H1 (cell line): ENCODE measurements at regions not wholly inside any gene's neighbourhood (a gene's known extent, or its start where the extent isn't known, plus 50 kb on each side); places are given as distances from the start of the nearest gene placed in this dataset.

Source experiments
- CTCF ChIA-PET: fragments of 300-600 bp; sonication (Branson Sonifier 250); formaldehyde crosslinking; loops from one replicate; lab custom pipeline; 2021; ENCODE audit not compliant: partially characterized antibody; lab: Charles Lee
- POLR2A ChIA-PET: fragments of 300-600 bp; sonication (Branson Sonifier 250); formaldehyde crosslinking; loops from one replicate; lab custom pipeline; 2021; ENCODE audit warnings: inconsistent platforms; ENCODE audit not compliant: partially characterized antibody; lab: Charles Lee
- DNase-seq, 2 experiments: peaks; one replicate each; pipeline versions ENCODE4 v3.0.0 to v3.0.0-alpha.2; 2010 to 2022; ENCODE audit warnings: low spot score in 2 of 2, low read depth in 1 of 2, mixed read lengths in 1 of 2
- FAIRE-seq: peaks from 2 replicates; lab custom pipeline; 2011; peaks lifted over from hg19 to GRCh38; lab: Jason Lieb, UNC
- H2AFZ ChIP-seq: 2 replicates; pipeline ENCODE4 v1.8.1; 2012; ENCODE audit warnings: low read length, inconsistent platforms
- H2AK5ac ChIP-seq: 2 replicates; pipeline ENCODE4 v1.6.1; 2013; ENCODE audit warnings: low read depth, low read length
- H2BK120ac ChIP-seq: replicated peaks from 2 replicates; pipeline ENCODE3; 2013; ENCODE audit warnings: low read depth, low read length, inconsistent platforms
- H2BK12ac ChIP-seq: 2 replicates; pipeline ENCODE4 v1.6.1; 2013; ENCODE audit warnings: low read depth, low read length
- H2BK15ac ChIP-seq: 2 replicates; pipeline ENCODE4 v1.6.1; 2013; ENCODE audit warnings: low read length
- H2BK20ac ChIP-seq: 2 replicates; pipeline ENCODE4 v1.6.1; 2013; ENCODE audit warnings: low read length
- H2BK5ac ChIP-seq: 2 replicates; pipeline ENCODE4 v1.6.1; 2013; ENCODE audit warnings: low read depth, low read length
- H3K14ac ChIP-seq: 2 replicates; pipeline ENCODE4 v1.6.1; 2013; ENCODE audit warnings: inconsistent platforms; ENCODE audit not compliant: insufficient read length
- H3K18ac ChIP-seq: 2 replicates; pipeline ENCODE4 v1.6.1; 2013; ENCODE audit warnings: low read length; ENCODE audit errors: extremely low read depth
- H3K23ac ChIP-seq: 2 replicates; pipeline ENCODE4 v1.6.1; 2013; ENCODE audit warnings: inconsistent platforms; ENCODE audit not compliant: insufficient read length
- H3K23me2 ChIP-seq: 2 replicates; pipeline ENCODE4 v1.6.1; 2013; ENCODE audit warnings: low read depth, low read length
- H3K27ac ChIP-seq: 2 replicates; pipeline ENCODE4 v1.6.1; 2011; ENCODE audit warnings: low read depth, low read length, inconsistent platforms
- H3K27me3 ChIP-seq, 4 experiments: replicated peaks in 1 of 4; 1 replicate in 1 of 4; 2 replicates in 3 of 4; pipeline versions ENCODE4 v1.6.1 to v1.8.1; 2011 to 2013; ENCODE audit warnings: low read length in 3 of 4, mild to moderate bottlenecking in 3 of 4, inconsistent platforms in 2 of 4, mixed read lengths in 2 of 4, moderate library complexity in 1 of 4; ENCODE audit not compliant: control insufficient read depth in 3 of 4, insufficient read depth in 3 of 4; ENCODE audit errors: extremely low read depth in 1 of 4
- H3K36me3 ChIP-seq, 4 experiments: 2 replicates each; pipeline versions ENCODE4 v1.6.1 to v1.8.1; 2011 to 2013; ENCODE audit warnings: mild to moderate bottlenecking in 4 of 4, low read length in 3 of 4, moderate library complexity in 2 of 4, control low read depth in 1 of 4, inconsistent platforms in 1 of 4; ENCODE audit not compliant: insufficient read depth in 4 of 4, control insufficient read depth in 2 of 4
- H3K4ac ChIP-seq: replicated peaks from 2 replicates; pipeline ENCODE3; 2013; ENCODE audit warnings: low read length, low read depth, mixed read lengths, inconsistent platforms; ENCODE audit not compliant: insufficient read length
- H3K4me1 ChIP-seq, 4 experiments: replicated peaks in 1 of 4; 1 replicate in 1 of 4; 2 replicates in 3 of 4; pipeline versions ENCODE4 v1.6.1 to v1.8.1; 2011 to 2013; ENCODE audit warnings: low read length in 3 of 4, inconsistent platforms in 2 of 4, mixed read lengths in 1 of 4; ENCODE audit not compliant: insufficient read depth in 4 of 4, control insufficient read depth in 3 of 4
- H3K4me2 ChIP-seq, 2 experiments: 2 replicates each; pipeline versions ENCODE4 v1.6.1 to v1.8.1; 2011 to 2013; ENCODE audit warnings: low read depth in 2 of 2, low read length in 2 of 2, control low read depth in 1 of 2, inconsistent platforms in 1 of 2, mild to moderate bottlenecking in 1 of 2; ENCODE audit not compliant: insufficient read depth in 1 of 2
- H3K4me3 ChIP-seq, 4 experiments: fragments of 200-600, 300-600 bp in 1 of 4; sonication (generic), shearing (Covaris generic), sonication (Bioruptor Twin) in 1 of 4; 2 replicates each; pipeline versions ENCODE4 v1.5.1 to v1.8.1; 2011 to 2016; ENCODE audit warnings: low read length in 4 of 4, low read depth in 3 of 4, control low read depth in 2 of 4, inconsistent platforms in 2 of 4, mild to moderate bottlenecking in 2 of 4, mixed read lengths in 1 of 4, moderate library complexity in 1 of 4; ENCODE audit not compliant: insufficient read depth in 2 of 4; ENCODE audit errors: extremely low read depth in 1 of 4
- H3K56ac ChIP-seq: replicated peaks from 2 replicates; pipeline ENCODE3; 2013; ENCODE audit warnings: low read depth, mild to moderate bottlenecking, mixed read lengths, low read length, inconsistent platforms; ENCODE audit not compliant: insufficient read length
- H3K79me1 ChIP-seq: 2 replicates; pipeline ENCODE4 v1.6.1; 2013; ENCODE audit warnings: low read depth, low read length, control low read depth
- H3K79me2 ChIP-seq, 2 experiments: 2 replicates each; pipeline versions ENCODE4 v1.6.1 to v1.8.1; 2012 to 2013; ENCODE audit warnings: low read length in 2 of 2, mild to moderate bottlenecking in 2 of 2, inconsistent platforms in 1 of 2; ENCODE audit not compliant: insufficient read depth in 2 of 2, control insufficient read depth in 1 of 2
- H3K9ac ChIP-seq, 4 experiments: replicated peaks in 1 of 4; 1 replicate in 1 of 4; 2 replicates in 3 of 4; pipeline versions ENCODE4 v1.6.1 to v1.8.1; 2011 to 2013; ENCODE audit warnings: low read depth in 3 of 4, low read length in 3 of 4, control low read depth in 2 of 4, mild to moderate bottlenecking in 2 of 4, moderate library complexity in 2 of 4, inconsistent platforms in 1 of 4; ENCODE audit errors: extremely low read depth in 1 of 4
- H3K9me3 ChIP-seq, 2 experiments: 2 replicates each; pipeline versions ENCODE4 v1.6.1 to v1.8.1; 2012 to 2013; ENCODE audit warnings: mild to moderate bottlenecking in 2 of 2, moderate library complexity in 2 of 2, control low read depth in 1 of 2, inconsistent platforms in 1 of 2, low read depth in 1 of 2, low read length in 1 of 2, mixed read lengths in 1 of 2; ENCODE audit not compliant: insufficient read depth in 2 of 2
- H4K20me1 ChIP-seq, 2 experiments: replicated peaks in 1 of 2; 2 replicates each; pipeline versions ENCODE3 to v1.8.1; 2011 to 2013; ENCODE audit warnings: inconsistent platforms in 2 of 2, low read length in 2 of 2, mild to moderate bottlenecking in 1 of 2; ENCODE audit not compliant: insufficient read depth in 2 of 2, control insufficient read depth in 1 of 2
- H4K5ac ChIP-seq: 2 replicates; pipeline ENCODE4 v1.6.1; 2013; ENCODE audit warnings: low read length, low read depth, mixed read lengths, inconsistent platforms; ENCODE audit not compliant: insufficient read length
- H4K8ac ChIP-seq: 2 replicates; pipeline ENCODE4 v1.8.0; 2013; ENCODE audit warnings: mild to moderate bottlenecking, moderate library complexity, low read length, inconsistent platforms; ENCODE audit not compliant: insufficient read depth; ENCODE audit errors: extremely low read depth
- H4K91ac ChIP-seq: replicated peaks from 2 replicates; pipeline ENCODE3; 2013; ENCODE audit warnings: low read length, mixed read lengths, inconsistent platforms; ENCODE audit not compliant: insufficient read length
- CREB1 ChIP-seq: IDR thresholded peaks from 2 replicates; pipeline ENCODE4 v1.6.1; 2012; ENCODE audit warnings: inconsistent platforms
- GABPA ChIP-seq: IDR thresholded peaks from 2 replicates; pipeline ENCODE4 v1.6.1; 2011; ENCODE audit warnings: mild to moderate bottlenecking, low read length, moderate library complexity, borderline replicate concordance; ENCODE audit not compliant: insufficient read depth
- HDAC2 ChIP-seq, 2 experiments: fragments of 300-600 bp in 1 of 2; sonication (generic) in 1 of 2; IDR thresholded peaks; 2 replicates each; pipeline ENCODE4 v1.6.1; 2011 to 2012; ENCODE audit warnings: low read depth in 2 of 2, low read length in 2 of 2, mild to moderate bottlenecking in 2 of 2, moderate library complexity in 2 of 2, borderline replicate concordance in 1 of 2, inconsistent platforms in 1 of 2
- JUN ChIP-seq: IDR thresholded peaks from 2 replicates; pipeline ENCODE4 v1.6.1; 2011; ENCODE audit warnings: low read depth, mild to moderate bottlenecking, improper control_type of control experiment, low read length
- KDM5A ChIP-seq: fragments of 200-600 bp; IDR thresholded peaks from 2 replicates; pipeline ENCODE4 v1.7.1; 2012; ENCODE audit warnings: mild to moderate bottlenecking, low read length, inconsistent platforms, mixed read lengths
- MAFK ChIP-seq: IDR thresholded peaks from 2 replicates; pipeline ENCODE4 v1.6.1; 2012; ENCODE audit warnings: low read depth, mild to moderate bottlenecking, improper control_type of control experiment, low read length
- PHF8 ChIP-seq: fragments of 200-600 bp; sonication (generic); conservative IDR thresholded peaks from 2 replicates; pipeline ENCODE4 v1.7.1; 2012; ENCODE audit warnings: low read depth, mild to moderate bottlenecking, inconsistent platforms, low read length, moderate library complexity
- RAD21 ChIP-seq, 2 experiments: IDR thresholded peaks in 1 of 2; conservative IDR thresholded peaks in 1 of 2; 2 replicates each; pipeline ENCODE4 v1.6.1; 2011; ENCODE audit warnings: low read depth in 2 of 2, low read length in 2 of 2, improper control_type of control experiment in 1 of 2, inconsistent platforms in 1 of 2, mild to moderate bottlenecking in 1 of 2, moderate library complexity in 1 of 2
- SIRT6 ChIP-seq: IDR thresholded peaks from one replicate; pipeline ENCODE4 v1.7.1; 2012; ENCODE audit warnings: low read length, inconsistent platforms
- WGBS, 2 experiments: shearing (Covaris generic) in 1 of 2; methylation state at CpG; one replicate each; pipeline versions ENCODE4 v1.1.6 to v1.1.7; 2013 to 2015; ENCODE audit warnings: low lambda C conversion rate in 2 of 2, mixed read lengths in 2 of 2, inconsistent platforms in 1 of 2, low coverage in 1 of 2, missing lambda C conversion rate in 1 of 2; ENCODE audit not compliant: insufficient replicate concordance in 2 of 2, insufficient coverage in 1 of 2, insufficient read length in 1 of 2; ENCODE audit errors: extremely low coverage in 1 of 2, missing lambda C conversion rate in 1 of 2; 5-methylcytosine and 5-hydroxymethylcytosine counted together
- TF ChIP-seq, protein P1 (sequence below): IDR thresholded peaks from 2 replicates; pipeline ENCODE4 v1.6.1; 2012; ENCODE audit warnings: low read length, inconsistent platforms

DNA sequence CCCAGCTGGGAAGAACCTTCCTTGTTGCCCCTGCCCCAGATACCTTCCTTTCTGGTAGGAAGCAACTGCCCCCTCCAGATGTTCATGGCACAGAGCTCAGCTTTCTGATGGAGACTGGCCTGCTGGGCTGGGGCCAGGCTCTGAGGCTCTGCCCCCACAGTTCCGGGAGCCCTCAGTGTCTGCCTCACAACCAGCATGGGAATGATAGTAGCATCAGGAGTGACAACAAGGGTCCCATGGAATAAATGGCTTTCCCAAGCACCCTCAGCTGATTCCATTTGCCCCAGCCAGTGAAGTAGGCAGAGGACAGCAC is 65.6 kb upstream of the IQSEC1 start:
- H4K8ac ChIP-seq = no peak overlapping the region
- no peak overlapping the region for H3K23ac ChIP-seq
- no peak overlapping the region for H2BK15ac ChIP-seq
- TF ChIP-seq, protein P1, sequence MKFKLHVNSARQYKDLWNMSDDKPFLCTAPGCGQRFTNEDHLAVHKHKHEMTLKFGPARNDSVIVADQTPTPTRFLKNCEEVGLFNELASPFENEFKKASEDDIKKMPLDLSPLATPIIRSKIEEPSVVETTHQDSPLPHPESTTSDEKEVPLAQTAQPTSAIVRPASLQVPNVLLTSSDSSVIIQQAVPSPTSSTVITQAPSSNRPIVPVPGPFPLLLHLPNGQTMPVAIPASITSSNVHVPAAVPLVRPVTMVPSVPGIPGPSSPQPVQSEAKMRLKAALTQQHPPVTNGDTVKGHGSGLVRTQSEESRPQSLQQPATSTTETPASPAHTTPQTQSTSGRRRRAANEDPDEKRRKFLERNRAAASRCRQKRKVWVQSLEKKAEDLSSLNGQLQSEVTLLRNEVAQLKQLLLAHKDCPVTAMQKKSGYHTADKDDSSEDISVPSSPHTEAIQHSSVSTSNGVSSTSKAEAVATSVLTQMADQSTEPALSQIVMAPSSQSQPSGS = no peak
- TF ChIP-seq RAD21 (IDR thresholded peaks at IDR 0.05 in 1 of 2, conservative IDR thresholded peaks at IDR 0.05 in 1 of 2; ENCODE audit: low read depth in 2 of 2, low read length in 2 of 2) (no peak), GABPA (no peak), KDM5A (no peak), CREB1 (no peak), MAFK (no peak), HDAC2 (IDR thresholded peaks at IDR 0.05; ENCODE audit: borderline replicate concordance in 1 of 2, low read depth in 2 of 2, low read length in 2 of 2) (no peak), JUN (no peak), SIRT6 (no peak), PHF8 (no peak)
- H4K20me1 ChIP-seq = peaks cover 1 to 4% of the 10 kb centered on the region in 2 experiments
- no peak overlapping the region for H2AK5ac ChIP-seq
- H2AFZ ChIP-seq = no peak overlapping the region
- 100% methylated on average over 1 of the region's 1 CpG; no CpG with 5 or more reads in 1 of the 2 experiments for WGBS, 2 experiments
- no peak overlapping the region for H3K27ac ChIP-seq
- FAIRE-seq = no peak
- no peak overlapping the region for H3K14ac ChIP-seq
- H3K27me3 ChIP-seq = no peaks in the 10 kb centered on the region
- ChIA-PET POLR2A (no interaction called here), CTCF (interaction anchor here (1.4 to 2.0 kb wide), 2 partner anchors 31 to 33 kb away, joined by 3 to 5 read pairs; no protein-coding TSS in a partner anchor)
- no peaks in the 10 kb centered on the region for H3K79me2 ChIP-seq
- H3K9me3 ChIP-seq = no peaks in the 10 kb centered on the region
- no peak overlapping the region for H3K56ac ChIP-seq
- no peaks in the 10 kb centered on the region for H3K36me3 ChIP-seq
- H2BK12ac ChIP-seq = no peak overlapping the region
- no peak overlapping the region for H4K5ac ChIP-seq
- H3K4me2 ChIP-seq = no peak overlapping the region
- H3K4me3 ChIP-seq = no peak overlapping the region
- no peak overlapping the region for H2BK20ac ChIP-seq
- H2BK120ac ChIP-seq = no peak overlapping the region
- H3K18ac ChIP-seq = no peak overlapping the region
- H3K23me2 ChIP-seq = no peaks in the 10 kb centered on the region
- no peak overlapping the region for H3K9ac ChIP-seq
- no peak overlapping the region for H4K91ac ChIP-seq
- H2BK5ac ChIP-seq = no peak overlapping the region
- H3K79me1 ChIP-seq = no peaks in the 10 kb centered on the region
- H3K4ac ChIP-seq = no peak overlapping the region
- H3K4me1 ChIP-seq = peaks cover 0 to 6% (median 2%) of the 10 kb centered on the region in 4 experiments; a peak in 3 of 7 replicates
- no peak for DNase-seq
